ENCODE measurements at regions not wholly inside any gene's neighbourhood (a gene's known extent, or its start where the extent isn't known, plus 50 kb on each side); places are given as distances from the start of the nearest gene placed in this dataset.

- TF ChIP-seq ATF2 (IDR thresholded peaks at IDR 0.05; ENCODE audit: low read length) (no peak), FOXM1 (IDR thresholded peaks at IDR 0.05; ENCODE audit: low read depth, low read length) (no peak), ZNF274 (IDR thresholded peaks at IDR 0.05; ENCODE audit: insufficient read depth, insufficient read length) (no peak), SMAD1 (IDR thresholded peaks at IDR 0.05; ENCODE audit: low read depth, partially characterized antibody) (no peak)
Measured at GRCh38 chr1:198939286-198939685, 300.4 kb downstream of the PTPRC start (continued).

- Histone ChIP-seq H4K20me1 (ENCODE audit: control insufficient read depth, insufficient read depth) (no peaks in the 10 kb centered on the region), H3K4me2 (ENCODE audit: control insufficient read depth, insufficient read depth) (no peak overlapping the region), H3K36me3 (ENCODE audit: control insufficient read depth in 2 of 2, insufficient read depth in 2 of 2, low read length in 1 of 2) (no peaks in the 10 kb centered on the region), H3K9me3 (replicated peaks; ENCODE audit: control insufficient read depth, insufficient read depth, low read length) (no peaks in the 10 kb centered on the region; the same call in 1 of the 3 replicates), H3K79me2 (ENCODE audit: control insufficient read depth, insufficient read depth, low read length) (peaks cover 20% of the 10 kb centered on the region), H3K4me3 (no peak overlapping the region), H3K9ac (ENCODE audit: control insufficient read depth, insufficient read depth, low read length) (no peak overlapping the region), H3K4me1 (ENCODE audit: control insufficient read depth, insufficient read depth, low read length) (no peaks in the 10 kb centered on the region; the same call in 1 of the 2 replicates), H3K27ac (ENCODE audit: control insufficient read depth, insufficient read depth) (no peak overlapping the region), H3K27me3 (replicated peaks in 1 of 2; ENCODE audit: control insufficient read depth in 2 of 2, insufficient read depth in 2 of 2, low read length in 1 of 2) (no peaks in the 10 kb centered on the region), H2AFZ (ENCODE audit: control insufficient read depth, low read depth, low read length) (no peak overlapping the region)
- intact Hi-C loops (cut with micrococcal nuclease; ENCODE audit: unreplicated experiment): loop anchor here (5.0 to 10.0 kb wide), 4 partner anchors 57 to 232 kb away; no protein-coding TSS in a partner anchor
- no peak for DNase-seq (ENCODE audit: low read depth, low spot score)
- ATAC-seq: no peak
- in situ Hi-C loops (cut with MboI): loop anchor here (5.0 kb wide), 1 partner anchor 232 kb away; no protein-coding TSS in a partner anchor
- FAIRE-seq: no peak
- POLR2A ChIA-PET: no interaction called here
- WGBS (ENCODE audit: insufficient coverage, insufficient replicate concordance, low lambda C conversion rate, missing lambda C conversion rate): 70% methylated on average over 5 of the region's 5 CpGs
- RAD21 ChIA-PET (ENCODE audit: unreplicated experiment): no interaction called here
- no TSS peak for BruUV-seq (replicated peaks)
- SMC1A ChIA-PET (ENCODE audit: uncharacterized antibody, unreplicated experiment): interaction anchor here (1.0 to 2.1 kb wide), 5 partner anchors 31 to 173 kb away, joined by 3 to 5 read pairs (median 3); no protein-coding TSS in a partner anchor
- CTCF ChIA-PET: no interaction called here
- no peak for TF ChIP-seq SPI1 (IDR thresholded peaks at IDR 0.05; ENCODE audit: borderline replicate concordance, insufficient read depth, low read depth, low read length)
- TF ChIP-seq WRNIP1 (IDR thresholded peaks at IDR 0.05; ENCODE audit: borderline replicate concordance, low read depth, low read length): no peak
- no peak for TF ChIP-seq RUNX3 (IDR thresholded peaks at IDR 0.05; ENCODE audit: low read length)
- TF ChIP-seq RAD21 (IDR thresholded peaks at IDR 0.05; ENCODE audit: insufficient read depth, low read depth, low read length): no peak
- no peak for TF ChIP-seq BCLAF1 (IDR thresholded peaks at IDR 0.05)
- TF ChIP-seq PRDM15 (CRISPR knock-in tag; IDR thresholded peaks at IDR 0.05): no peak
- TF ChIP-seq GATAD2B (conservative IDR thresholded peaks at IDR 0.05; ENCODE audit: low read depth): no peak
- TF ChIP-seq CREM (IDR thresholded peaks at IDR 0.05; ENCODE audit: low read depth): no peak
- no peak for TF ChIP-seq BACH1 (IDR thresholded peaks at IDR 0.05; ENCODE audit: borderline replicate concordance)
Measured at GRCh38 chr1:198939956-198940355, 301.1 kb downstream of the PTPRC start.
